RWPE1 (cell line): ENCODE measurements at regions not wholly inside any gene's neighbourhood (a gene's known extent, or its start where the extent isn't known, plus 50 kb on each side); places are given as distances from the start of the nearest gene placed in this dataset.
A peak's percentile ranks its signal among the peaks of the same experiment; 100 is the strongest.

Experiments used
- CTCF ChIA-PET: fragments of 350-600 bp; sonication (Branson Sonifier 250); formaldehyde crosslinking; extraction: SDS; loops from one replicate; lab custom pipeline; 2021; lab: Yijun Ruan, JAX
- POLR2A ChIA-PET: fragments of 400-600 bp; formaldehyde crosslinking; extraction: SDS; loops from one replicate; lab custom pipeline; 2020; ENCODE audit warnings: antibody characterized with exemption; ENCODE audit not compliant: low non-redundant PET; lab: Yijun Ruan, JAX
- DNase-seq: peaks from one replicate; pipeline ENCODE4 v3.0.0; 2012; ENCODE audit warnings: low spot score
- H3K27ac ChIP-seq: fragments of 450-650 bp; 2 replicates; pipeline ENCODE4 v1.5.1; 2017
- CTCF ChIP-seq: fragments of 450-650 bp; conservative IDR thresholded peaks from 2 replicates; pipeline ENCODE4 v1.5.1; 2017; ENCODE audit warnings: low read depth, mild to moderate bottlenecking

GRCh38 chr10:111360260-111360925 is 283.6 kb downstream of the ADRA2A start:
- ChIA-PET CTCF (interaction anchor here (0.6 kb wide), 1 partner anchor 521 kb away, joined by 3 read pairs; no protein-coding TSS in a partner anchor), POLR2A (no interaction called here)
- H3K27ac ChIP-seq = no peak overlapping the region
- 0 out of 2 replicates have a peak, but pooled peaks have one; percentile 10 for TF ChIP-seq CTCF
- no peak for DNase-seq

DNA sequence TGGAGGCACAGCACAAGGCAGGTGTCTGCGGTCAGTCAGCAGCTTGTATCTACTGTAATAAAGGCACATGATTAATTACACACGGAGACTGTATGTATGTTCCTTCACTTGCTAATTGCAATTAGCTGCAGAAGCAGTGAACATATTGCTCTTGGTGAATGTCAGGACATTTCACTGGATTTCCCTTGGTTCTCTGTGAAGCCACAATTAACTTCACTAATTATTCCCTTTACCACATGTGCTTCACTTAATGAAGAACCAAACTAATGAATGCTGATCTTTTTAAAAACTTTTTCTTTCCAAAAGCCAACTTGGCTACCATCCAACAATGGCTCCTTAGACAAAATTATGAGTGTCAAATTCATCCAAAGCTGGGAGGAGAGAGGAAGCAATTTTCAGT is 290.7 kb downstream of the ADRA2A start:
- TF ChIP-seq CTCF = no peak
- H3K27ac ChIP-seq = no peak overlapping the region
- ChIA-PET CTCF (no interaction called here), POLR2A (no interaction called here)
- DNase-seq = no peak

GRCh38 chr10:111370101-111370500 is 293.3 kb downstream of the ADRA2A start:
- POLR2A ChIA-PET = no interaction called here
- CTCF ChIA-PET = no interaction called here
- DNase-seq = no peak

DNA sequence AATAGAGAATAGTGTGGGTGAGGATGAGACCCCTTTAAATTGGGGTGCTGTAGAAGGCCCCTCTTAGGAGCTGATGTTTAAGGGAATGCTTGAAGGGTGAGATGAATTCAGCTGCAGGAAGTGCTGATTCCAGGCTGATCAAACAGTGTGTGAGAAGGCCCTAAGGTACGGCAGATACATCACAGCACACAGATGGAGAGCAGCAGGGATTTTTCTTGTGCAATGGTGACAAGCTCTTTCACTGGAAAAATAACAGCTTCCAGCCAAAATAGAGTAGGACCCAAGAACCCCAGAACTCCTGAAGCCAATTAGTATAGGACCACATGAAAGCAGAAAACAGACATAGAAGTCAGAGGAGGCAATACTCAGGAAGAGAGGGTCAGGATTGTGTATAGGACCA is 296.9 kb downstream of the ADRA2A start:
- ChIA-PET POLR2A (no interaction called here), CTCF (no interaction called here)
- no peak for TF ChIP-seq CTCF
- no peak for DNase-seq
- no peak overlapping the region for H3K27ac ChIP-seq

More at GRCh38 chr10:111370101-111370500, 293.3 kb downstream of the ADRA2A start:
- no peak for TF ChIP-seq CTCF
- no peak overlapping the region for H3K27ac ChIP-seq

GRCh38 chr10:111379534-111380187 is 302.8 kb downstream of the ADRA2A start:
- POLR2A ChIA-PET = no interaction called here
- DNase-seq = no peak
- CTCF ChIA-PET = interaction anchor here (0.6 kb wide), 1 partner anchor 176 kb away, joined by 4 read pairs; no protein-coding TSS in a partner anchor
- no peak for TF ChIP-seq CTCF
- H3K27ac ChIP-seq = no peak overlapping the region

GRCh38 chr10:111384556-111384955 is 307.7 kb downstream of the ADRA2A start:
- no peak overlapping the region for H3K27ac ChIP-seq
- ChIA-PET POLR2A (no interaction called here), CTCF (no interaction called here)
- DNase-seq = no peak
- TF ChIP-seq CTCF = no peak
